GM11168 (cell line): ENCODE measurements at regions not wholly inside any gene's neighbourhood (a gene's known extent, or its start where the extent isn't known, plus 50 kb on each side); places are given as distances from the start of the nearest gene placed in this dataset.

ENCODE experiments used
- in situ Hi-C: fragments of 300-500 bp; cut with MboI; formaldehyde crosslinking; loops from one replicate; pipeline ENCODE4 v1.12.0; 2022; ENCODE audit warnings: low sequenced_read_pairs; ENCODE audit not compliant: unreplicated experiment

- in situ Hi-C loops: no loop called here
Measured at GRCh38 chr17:5635949-5636348, 51.6 kb upstream of the NLRP1 start.

DNA sequence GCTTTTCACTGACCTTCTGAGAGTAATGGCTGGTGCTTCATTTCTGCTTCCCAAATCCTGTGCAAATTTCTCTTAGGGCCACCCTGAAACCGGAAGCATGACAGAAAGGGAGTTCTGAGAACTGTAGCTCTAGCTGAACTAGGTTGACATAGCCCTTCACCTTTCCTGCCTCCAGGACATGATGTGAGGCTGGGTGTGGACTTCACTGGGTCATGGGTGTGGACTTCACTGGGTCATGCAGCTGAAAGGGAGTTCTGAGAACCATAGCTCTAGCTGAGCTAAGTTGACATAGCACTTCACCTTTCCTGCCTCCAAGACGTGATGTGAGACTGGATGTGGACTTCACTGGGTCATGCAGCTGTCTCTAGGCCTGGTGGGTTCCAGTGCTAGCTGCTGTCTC, 54.3 kb upstream of the NLRP1 start:
- in situ Hi-C loops: no loop called here

DNA sequence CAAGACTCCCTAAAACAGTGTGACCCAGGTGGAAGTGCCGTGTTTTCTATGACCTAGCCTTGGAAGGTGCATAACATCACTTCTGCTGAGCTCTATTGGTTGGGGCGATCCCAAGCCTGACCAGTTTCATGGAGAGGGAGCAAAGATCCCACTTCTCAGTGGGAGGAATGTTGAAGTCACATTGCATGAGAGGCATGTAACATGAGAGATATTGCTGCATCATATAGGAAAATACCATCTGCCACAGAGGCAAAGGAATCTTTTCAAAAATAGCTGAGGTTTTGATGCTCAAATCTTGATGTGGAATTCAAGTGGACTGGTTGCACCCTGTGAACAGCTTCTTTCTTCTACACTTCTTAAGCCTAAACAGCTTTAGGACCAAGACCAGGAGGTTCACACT, 56.4 kb upstream of the NLRP1 start:
- in situ Hi-C loops: no loop called here

GRCh38 chr17:5642752-5643151, 58.4 kb upstream of the NLRP1 start:
- in situ Hi-C loops: no loop called here

- in situ Hi-C loops: no loop called here
Measured at GRCh38 chr17:5644065-5644464, 59.8 kb upstream of the NLRP1 start.

DNA sequence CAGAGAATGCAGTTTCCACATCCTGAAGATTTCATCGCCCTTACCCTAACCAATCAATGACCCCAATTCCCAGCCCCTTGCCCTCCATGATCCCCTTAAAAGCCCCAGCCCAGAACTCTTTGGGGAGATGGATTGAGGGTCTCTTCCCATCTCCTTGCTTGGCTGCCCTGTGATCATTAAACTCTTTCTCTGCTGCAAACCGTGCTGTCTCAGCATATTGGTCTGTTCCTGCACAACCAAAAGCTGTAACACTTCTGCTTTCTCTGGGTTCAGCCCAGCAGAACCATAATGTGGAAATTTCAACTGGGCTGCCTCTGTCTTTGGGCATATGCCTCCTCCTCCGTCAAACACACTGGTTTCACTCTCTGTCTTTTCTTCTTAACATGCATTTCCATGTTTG, 67.0 kb upstream of the NLRP1 start:
- in situ Hi-C loops: no loop called here

- in situ Hi-C loops: no loop called here
Measured at GRCh38 chr17:5661491-5662125, 77.3 kb upstream of the NLRP1 start.

GRCh38 chr17:5662409-5663085, 78.2 kb upstream of the NLRP1 start:
- in situ Hi-C loops: no loop called here

DNA sequence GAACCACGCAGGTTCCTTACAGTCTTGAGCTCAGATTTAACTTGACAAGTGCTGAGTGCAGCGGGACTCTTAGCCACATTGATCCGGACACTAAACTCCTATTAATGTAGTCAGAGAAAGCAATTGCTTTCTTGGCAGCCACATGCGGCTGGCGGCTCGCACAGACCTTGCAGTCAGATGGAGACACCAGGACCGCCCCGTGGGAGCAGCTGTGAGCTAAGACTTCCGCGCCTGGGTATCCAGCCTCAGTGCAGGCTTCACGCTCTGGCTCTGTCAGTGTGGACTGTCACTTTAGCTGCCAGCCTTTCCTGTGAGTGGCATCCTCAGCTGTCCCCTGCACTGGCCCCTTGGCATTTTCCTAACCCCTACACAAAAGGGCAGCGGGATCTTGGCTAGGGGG, 80.9 kb upstream of the NLRP1 start:
- in situ Hi-C loops: no loop called here

DNA sequence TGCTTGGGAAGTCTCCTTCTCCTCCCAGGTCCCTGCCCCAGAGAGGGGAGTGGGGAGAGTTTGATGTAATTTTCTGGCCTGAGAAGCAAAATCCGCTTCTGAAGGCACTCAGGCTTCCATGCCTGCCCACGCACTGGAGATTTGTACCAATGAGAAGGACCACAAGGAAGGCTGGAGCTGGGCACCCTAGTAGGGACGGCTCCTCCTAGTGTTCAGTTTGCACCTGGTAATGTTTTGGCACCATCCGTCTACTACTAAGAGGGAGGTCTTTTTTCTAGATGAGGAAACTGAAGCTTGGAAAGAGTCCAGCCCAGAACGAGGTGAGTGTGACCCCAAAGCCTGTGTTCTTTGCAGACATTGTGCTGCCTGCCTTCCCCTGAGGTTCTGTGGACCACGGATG, 83.6 kb upstream of the NLRP1 start:
- in situ Hi-C loops: no loop called here

GRCh38 chr17:5668557-5669138, 84.3 kb upstream of the NLRP1 start:
- in situ Hi-C loops: no loop called here

DNA sequence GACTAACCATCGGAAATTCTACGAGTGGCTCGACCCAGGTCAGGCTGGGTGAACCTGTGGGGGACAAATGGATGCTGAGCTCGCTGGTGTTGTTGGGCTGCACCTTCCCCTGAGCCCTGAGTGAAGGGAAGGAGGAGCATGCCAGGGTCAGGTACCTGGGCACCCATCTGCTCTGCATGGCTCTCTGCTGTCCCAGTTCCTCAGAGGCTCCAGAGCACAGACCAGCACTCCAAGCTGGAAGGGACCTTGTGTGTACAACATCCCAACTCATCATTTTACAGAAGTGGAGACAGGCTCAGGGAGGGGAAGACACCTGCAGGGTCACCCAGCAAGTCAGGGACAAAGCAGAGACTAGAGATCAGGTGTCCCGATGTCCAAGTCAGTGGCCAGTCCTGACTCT, 84.9 kb upstream of the NLRP1 start:
- in situ Hi-C loops: no loop called here

GRCh38 chr17:5672141-5672540, 87.8 kb upstream of the NLRP1 start:
- in situ Hi-C loops: no loop called here

DNA sequence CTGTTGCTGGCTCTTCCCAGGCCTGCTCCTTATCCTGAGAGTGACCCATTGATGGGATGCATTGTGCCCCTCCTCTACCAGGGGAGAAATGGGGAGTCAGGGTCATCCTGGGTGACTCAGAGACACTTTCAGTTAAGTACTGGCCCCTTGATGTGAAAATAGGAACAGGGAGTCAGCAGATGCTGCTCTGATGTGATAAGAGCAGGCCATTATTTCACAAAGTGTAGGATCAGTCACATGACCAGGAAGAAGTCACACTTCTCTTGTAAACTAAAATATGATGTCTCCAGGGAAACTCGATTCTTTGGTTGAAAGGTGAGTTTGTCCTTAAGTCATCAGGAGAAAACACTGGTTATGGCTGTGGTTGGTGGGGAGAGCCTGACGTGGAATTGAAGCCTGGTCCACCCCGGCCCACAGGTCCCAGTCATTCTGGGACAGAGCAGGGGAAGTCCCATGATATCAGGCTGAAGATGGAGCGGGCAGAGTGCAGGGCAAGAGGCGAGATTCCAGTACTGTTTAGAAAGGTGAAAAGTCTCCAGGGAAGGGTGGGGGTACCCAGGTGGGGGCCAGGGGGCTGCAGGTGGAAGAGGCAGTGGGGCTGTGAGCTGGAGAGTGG, 88.6 kb upstream of the NLRP1 start:
- in situ Hi-C loops: no loop called here

DNA sequence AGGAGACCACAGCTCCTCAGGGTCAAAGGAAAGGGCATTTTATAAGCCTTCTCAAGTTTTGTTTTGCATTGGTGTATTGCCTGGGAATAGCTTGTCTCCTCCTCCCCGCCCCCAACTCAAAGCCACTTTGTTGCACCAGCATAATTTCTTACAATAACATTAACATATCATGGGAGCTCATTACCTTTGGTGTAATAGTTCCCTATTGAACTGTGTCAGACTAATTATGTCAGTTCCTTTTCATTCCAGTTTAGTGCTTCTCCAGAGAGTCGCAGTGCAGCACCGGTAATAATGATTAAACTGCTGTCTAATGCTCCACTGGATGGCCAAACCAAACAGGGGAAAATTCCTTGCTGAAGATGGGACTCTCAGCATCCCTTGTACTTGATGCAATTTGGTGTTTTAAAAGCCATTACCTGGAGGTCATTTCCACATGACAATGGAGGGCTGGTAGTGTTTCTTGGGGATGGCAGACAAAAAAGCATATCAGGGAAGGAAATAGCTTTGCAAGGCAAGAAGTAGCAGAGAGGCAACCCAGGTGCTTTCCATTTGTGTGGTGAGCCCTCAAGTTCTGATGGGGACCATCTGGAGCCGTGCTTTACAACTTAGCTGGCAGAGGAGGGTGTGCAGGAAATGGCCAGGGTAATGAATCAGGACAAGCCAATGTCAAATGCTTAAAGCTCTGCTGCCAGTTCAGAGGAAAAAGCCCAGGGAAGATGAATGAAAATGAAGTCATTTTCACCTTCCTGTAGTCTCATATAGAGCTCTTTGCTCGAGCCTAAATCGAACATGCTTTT, 91.5 kb upstream of the NLRP1 start:
- in situ Hi-C loops: no loop called here

DNA sequence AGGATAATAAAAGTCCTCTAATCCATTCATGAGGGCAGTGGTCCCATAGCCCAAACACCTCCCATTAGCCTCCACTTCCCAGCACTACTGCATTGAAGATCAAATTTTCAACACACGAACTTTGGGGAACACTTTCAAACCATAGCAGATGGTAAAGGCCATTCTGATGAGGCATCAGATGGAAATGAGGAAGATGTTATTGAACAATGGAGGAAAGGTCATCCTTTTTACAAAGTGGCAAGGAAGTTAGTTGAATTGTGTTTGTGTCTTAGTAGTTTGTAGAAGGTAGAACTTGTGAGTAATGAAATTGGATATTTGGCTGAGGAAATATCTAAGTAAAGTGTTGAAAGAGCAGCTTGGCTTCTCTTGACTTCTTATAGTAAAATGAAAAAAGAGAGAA, 93.3 kb upstream of the NLRP1 start:
- in situ Hi-C loops: no loop called here

DNA sequence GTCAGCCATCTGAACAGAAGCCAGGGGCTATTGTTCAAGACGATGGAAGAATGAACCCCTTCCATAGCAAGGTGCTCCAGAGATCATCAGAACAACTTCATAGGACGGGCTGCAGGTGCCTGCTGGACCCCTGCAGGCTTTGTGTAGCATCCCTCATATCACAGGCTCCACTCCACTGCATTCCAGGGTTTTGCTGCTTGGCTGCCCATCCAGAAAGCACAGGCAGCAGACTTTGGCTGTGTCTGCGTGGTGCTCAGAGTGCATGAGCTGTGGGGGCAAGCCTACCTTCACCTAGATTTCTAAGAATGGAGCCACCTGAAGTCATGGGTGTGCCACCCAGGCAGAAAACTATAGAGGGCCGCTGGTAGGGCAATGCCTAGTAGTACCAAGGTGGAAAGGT, 93.9 kb upstream of the NLRP1 start:
- in situ Hi-C loops: no loop called here

GRCh38 chr17:5680766-5681165, 96.5 kb upstream of the NLRP1 start:
- in situ Hi-C loops: no loop called here

- in situ Hi-C loops: no loop called here
Measured at GRCh38 chr17:5683241-5683640, 98.9 kb upstream of the NLRP1 start.

DNA sequence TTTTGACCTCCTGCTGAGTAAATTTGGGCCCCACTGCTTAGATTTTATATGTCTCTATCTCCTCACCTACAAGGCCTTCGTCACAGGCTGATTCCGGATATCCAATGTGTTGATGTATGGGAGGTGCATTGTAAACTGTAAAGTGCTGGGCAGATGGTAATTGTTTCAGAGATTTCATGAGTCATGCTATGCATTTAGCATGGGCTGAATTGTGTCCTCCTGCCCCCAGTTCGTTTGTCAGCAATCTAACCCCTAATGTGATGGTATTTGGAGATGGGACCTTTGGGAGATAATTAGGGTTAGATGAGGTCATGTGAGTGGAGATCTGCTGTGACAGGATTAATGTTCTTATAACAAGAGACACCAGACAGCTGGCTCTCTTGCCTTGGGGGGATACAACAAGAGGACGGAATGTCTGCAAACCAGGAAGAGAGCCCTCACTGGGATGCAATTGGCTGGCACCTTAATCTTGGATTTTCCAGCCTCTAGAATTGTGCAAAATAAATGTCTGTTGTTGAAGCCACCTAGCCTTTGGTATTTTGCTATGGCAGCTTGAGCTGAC, 101.8 kb upstream of the NLRP1 start:
- in situ Hi-C loops: no loop called here
